HK-2 (cell line): ENCODE measurements at regions not wholly inside any gene's neighbourhood (a gene's known extent, or its start where the extent isn't known, plus 50 kb on each side); places are given as distances from the start of the nearest gene placed in this dataset.

Source experiments
- DNase-seq: peaks from one replicate; pipeline ENCODE4 v3.0.0-alpha.2; 2018; ENCODE audit not compliant: unreplicated experiment

DNA sequence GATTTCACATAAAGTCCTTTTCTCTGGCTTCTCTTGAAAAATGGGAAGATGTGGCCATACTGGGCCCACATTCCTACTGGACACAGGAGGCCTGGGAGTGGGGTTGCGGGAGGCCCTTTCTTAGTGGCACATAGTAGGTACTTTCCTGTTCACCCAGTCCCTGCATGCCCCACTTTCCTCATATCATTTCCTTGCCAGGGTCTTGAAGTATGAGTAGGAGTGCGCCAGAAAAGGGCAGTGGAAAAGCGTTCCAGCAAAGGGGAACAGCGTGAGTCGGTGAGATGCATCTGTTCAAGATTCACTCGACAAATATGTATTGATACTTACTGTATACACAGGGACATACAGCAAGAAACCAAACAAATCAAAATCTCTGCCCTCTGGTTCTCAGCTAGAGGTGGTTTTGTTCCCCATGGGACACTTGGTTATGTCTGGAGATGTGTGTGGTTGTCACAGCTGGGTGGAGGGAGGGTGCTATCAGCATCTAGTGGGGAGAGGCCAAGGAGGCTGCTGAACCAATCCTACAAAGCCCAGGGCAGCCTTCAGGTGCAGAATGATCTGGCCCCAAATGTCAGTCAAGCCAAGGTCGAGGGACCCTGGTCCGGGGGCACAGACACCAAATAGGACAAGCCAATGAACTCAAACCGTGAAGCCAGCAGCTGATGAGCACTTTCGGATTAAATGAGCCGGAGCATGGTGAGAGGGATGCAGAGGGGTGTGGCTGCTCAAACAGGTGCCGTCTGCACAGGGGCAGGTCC, 151.4 kb downstream of the CEBPB start:
- DNase-seq, result no peak

DNA sequence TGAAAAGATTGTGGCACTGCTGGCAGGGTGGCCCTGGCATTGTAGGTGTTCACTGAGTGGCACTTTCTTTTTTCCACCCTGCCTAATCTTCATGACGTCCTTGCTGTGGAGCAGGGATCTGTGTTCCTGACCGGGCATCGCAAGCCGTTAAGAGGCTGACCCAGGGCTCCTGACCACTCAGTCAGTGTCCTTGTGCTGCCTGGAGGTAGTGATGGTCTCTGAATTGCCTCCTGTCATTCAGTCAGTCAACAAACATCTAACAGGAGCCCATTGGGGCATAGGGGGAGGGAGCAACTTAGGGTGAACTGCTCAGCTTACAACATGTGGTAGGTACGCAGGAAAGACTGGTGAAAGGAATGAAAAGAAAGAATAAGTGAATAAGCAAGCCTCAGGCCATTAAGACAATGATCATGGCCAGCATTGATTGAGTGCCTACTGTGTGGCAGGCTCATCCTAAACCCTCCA, 152.0 kb downstream of the CEBPB start:
- DNase-seq, result no peak

DNA sequence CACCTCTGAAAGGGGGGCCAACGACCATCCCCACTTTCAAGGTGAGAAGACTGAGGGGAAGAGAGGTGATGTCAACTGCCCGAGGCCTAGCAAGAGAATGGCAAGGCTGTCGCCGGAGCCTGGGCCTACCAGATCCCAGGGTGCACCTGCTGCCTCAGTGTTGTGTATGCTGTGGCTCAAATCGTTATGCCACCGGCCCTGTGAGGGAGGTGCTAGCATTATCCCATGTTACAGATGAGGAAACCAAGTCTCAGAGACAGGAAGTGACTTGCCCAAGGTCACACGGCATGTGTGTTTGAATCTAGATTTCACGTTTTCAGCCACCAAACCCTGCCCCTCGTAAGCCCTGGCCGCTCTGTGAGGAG, 152.5 kb downstream of the CEBPB start:
- DNase-seq, result no peak

DNA sequence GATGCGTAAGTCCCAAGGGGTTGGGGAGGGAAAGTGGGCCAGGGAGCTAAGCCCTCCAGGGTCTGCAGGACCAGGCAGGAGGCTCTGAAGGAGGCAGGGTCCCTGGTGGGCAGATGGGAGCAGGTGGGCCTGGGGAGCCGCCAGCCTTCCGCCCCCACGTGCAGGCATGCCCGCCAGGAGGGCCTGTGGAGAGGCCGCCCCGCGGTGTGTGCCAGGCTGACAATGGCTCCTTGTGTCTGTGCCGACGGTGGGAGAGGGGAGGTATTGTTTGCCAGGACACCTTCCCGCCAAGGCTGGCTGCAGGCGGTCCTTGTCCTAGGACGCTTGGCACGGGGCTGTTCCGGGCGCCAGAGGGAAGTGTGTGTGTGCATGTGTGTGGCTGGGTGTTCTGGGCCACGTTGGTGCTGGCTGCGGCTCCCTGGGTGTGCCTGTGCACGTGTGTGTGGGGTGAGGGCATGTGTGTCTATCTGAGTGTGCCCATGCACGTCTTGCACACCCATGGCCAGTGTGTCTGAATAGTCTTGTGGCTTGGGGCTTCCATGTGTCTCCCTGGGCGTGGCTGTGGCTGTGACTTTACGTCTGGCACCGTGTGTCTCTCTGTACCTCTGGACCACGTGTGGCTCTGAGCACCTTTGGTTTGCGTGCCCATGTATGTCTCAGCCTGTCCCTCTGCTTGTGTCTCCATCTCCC, 153.0 kb downstream of the CEBPB start:
- DNase-seq, result no peak

DNA sequence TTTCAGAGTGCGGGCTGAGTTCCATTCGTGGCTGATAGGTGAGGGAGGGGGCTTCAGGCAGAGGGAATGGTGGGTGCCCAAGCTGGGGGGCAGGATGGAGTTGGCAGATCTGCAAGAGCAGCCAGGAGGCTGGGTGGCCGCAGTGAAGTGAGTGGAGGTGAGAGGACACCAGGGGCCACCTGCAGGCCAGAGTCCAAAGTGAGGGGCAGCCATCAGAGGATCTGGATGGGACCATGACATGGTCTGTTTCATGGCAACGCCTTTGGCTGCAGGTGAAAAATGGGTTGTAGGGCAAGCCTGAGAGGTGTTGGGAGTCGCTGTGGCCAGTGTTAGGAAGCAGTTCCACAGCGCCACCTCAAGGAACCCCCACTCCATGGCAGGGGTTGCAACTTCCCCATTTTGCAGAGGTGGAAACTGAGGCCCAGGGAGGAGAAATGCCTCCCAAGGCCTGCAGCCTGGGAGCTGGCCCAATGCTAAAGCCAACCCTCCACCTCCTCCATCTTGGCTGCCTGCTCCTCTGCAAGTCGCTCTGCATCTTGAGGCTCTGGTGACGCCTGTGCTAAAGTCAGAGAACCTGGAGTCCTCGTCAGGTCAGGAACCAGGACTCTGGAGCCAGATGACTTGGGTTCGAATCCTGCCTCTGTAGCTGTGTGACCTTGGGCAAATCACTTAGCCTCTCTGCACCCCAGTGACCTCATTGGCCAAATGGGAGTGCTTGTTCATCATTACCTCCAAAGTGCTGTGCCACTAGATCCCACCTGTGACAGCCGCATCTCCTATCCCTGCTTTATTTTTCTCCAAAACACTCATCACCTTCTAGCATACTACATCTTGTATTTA, 153.8 kb downstream of the CEBPB start:
- DNase-seq, result no peak

DNA sequence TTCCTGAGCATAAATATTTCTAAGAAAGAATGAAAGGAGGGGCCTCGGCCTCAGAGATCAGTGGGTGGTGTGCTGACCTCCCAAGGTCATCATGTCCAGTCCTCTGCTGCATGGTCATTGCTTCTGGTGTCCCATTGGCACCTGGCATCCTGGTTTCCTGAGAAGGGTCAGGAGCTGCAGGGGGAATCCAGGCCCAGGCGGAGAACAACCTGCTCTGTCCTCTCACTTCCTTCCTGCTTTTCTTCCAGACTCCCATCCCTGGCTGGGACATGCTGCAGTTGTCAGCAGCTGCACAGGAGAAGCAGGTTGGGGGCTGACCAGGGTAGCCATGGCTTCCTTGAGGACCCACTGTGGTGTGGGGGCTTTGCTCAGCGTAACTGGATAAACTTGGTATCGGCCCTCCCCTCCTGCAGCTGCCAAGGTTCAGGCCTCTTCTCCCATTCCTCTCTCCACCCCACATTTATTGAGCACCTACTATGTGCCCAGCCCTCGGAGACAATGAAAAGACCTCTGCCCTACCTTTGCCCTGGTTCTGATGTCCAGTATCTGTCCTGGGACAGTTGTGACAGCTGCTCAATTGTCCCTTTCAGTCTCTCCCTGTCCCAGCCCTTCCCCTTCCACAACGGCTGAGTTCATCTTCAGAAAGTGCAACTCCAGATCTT, 155.2 kb downstream of the CEBPB start:
- DNase-seq, result no peak

DNA sequence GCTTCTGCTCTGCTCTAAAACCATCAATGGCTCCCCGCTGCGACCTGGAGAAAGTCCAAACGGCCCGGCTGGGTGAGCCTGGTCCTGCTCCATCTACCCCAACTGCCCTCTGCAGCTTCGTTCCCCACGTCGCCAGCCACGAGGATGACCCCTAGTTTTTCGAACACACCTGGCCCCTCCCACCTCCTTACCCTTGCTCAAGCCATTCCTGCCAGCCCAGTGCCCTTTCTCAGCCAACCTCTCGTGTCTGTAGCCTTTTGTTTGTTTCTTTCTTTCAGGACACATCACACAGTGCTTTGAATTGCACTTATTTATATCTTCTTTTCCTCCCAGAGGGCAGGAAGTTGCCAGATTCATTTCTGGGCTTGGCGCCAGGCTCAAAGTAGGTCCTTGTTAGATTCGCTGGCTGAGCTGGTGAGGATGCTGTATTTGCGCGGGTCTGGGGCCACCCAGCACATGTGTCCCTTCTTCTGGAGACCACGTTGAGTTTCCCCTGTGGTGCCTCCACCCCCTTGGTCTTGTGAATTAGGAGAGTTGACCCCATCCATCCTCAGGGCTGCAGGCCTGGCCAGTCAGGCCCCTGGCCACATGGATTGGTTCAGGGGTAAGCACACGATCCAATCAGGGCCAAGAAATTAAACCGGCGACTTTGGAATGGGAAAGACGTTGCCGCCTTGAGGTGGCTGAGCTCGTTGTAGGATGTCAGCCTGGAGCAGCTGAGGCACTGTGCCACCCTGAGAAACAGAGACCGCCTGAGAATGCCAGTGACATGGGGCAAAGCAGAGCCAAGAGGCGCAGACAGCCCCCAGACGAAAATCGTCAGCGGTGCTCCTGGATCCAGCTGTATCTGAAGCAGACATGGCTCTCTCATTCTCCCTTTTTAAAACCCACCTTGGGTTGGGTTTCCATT, 156.0 kb downstream of the CEBPB start:
- no peak for DNase-seq

DNA sequence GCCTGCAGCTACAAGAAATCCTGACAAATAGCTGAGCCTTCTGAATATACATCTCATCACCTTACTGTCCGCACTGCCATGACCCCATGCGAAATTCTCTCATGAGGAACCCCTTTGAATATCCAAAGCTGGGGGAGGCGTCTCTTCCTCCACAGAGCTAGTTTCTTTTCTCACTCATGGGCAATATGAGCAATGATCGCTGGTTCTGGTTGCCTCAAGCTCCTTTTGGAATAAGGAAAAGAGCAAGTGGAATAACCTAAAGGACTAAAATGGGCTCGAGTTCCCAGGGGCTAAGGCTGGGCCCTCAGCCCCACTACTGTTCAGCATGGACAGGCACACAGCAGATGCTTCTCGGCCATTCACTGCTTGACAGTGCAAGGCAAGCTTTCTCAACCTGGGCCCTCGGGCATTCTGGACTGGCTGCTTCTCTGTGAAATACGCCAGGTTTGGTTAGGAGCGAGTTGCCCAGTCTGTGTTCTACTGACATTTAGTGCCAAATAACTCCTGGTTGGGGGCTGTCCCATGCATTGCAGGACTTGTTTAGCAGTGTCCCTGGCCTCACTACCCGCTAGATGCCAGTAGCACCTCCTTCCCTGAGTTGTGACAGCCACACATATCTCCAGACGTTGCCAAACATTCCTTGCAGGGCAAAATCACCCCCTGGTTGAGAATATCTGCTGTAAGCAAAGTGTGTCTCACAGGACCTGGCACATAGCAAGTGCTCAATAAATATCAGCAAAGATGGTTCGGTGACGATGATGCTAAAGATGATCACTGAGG, 156.8 kb downstream of the CEBPB start:
- no peak for DNase-seq

DNA sequence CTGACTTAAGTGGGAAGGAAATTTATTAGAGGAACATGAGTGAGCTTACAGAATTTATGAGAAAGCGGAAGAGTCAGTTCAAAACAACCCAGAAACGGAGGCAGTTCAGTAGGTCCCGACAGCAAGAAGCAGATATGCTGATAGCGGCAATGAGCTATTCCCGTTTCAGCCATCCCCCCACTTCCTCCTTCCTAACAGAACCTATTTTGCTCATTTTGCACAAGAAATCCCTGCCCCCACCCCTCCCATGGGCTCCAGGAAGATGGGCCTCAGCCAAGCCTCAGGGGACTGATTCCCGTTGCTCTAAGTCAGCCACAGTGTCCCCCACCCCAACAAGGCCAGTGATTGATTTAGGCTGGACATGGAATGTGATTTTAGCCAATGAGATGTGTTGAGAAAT, 157.5 kb downstream of the CEBPB start:
- DNase-seq, result no peak

DNA sequence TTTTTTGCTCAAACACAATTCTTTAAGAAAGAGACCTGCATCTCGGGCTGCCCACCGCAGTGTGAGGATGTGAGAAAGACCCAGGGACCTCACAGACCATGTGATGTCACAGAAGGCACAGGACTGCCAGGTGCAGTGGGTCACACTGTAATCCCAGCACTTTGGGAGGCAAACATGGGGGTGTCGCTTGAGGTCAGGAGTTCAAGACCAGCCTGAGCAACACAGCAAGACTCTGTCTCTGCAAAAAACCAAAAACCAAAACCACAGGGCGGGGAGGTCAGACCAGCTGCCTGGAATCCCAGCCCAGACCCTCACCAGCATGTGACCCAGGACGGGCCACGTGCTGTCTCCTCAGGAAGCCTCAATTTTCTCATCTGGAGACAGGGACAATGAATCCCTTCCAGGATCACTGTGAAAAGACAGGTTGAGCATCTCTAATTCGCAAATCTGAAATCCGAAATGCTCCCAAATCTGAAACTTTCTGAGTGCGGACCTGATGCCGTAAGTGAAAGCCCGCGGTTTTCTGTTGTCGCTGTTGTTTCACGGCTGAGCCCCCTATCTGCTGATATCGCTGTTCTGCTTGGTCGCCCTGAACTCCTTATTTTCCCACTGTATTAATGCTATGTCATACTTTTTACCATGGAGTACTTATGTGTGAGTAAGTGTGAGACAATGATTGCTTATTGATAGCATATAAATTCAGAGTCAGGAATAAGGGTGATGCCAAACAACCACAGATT, 159.5 kb upstream of the PTPN1 start:
- DNase-seq, result no peak

DNA sequence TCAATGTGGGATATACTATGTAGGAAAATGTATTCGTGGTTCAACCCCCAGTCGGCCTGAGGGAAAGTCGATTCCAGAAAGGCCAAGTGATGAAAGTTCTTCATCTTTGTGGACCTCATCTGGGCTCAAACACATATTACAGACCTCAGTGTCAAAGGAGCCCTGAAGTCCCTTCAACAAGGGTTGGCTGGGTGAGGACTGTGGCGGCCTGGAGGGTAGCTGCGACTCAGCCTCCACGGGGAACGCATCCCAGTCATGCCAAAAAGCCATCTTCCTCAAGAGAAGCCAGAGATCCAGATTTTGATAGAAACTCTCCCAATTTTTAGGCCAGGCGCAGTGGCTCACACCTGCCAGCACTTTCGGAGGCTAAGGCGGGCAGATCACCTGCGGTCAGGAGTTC, 158.6 kb upstream of the PTPN1 start:
- DNase-seq, result no peak

DNA sequence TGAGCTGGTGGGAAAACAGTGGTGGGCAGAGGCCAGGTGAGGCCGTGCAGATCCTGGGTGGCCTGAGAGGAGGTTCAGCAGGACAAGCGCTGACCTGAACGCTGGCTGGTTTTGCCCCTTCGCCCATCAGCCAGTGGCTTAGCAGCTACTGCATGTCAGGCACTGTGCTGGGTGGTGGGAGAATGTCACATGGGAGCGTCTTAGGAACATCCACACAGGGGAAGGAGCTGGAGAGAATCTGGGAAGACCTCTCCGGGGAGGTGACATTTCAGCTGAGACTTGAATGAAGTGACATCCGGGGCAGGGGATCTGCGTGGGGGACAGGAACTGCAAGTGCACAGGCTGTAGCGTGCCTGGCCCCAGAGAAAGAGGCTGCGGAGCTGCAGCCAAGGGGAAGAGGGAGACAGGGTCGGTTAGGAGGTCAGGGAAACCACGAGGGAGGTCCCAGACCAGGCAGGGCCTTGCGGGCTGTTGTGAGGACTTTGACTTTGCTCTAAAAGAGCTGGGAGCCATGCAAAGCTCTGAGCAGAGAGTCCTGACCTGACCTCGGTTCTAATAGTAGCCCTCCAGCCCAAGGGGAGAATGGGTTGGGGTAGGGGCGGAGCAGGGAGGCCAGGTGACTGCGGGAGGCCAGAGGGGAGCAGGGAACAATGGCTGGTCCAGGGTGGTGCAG, 156.8 kb upstream of the PTPN1 start:
- no peak for DNase-seq

DNA sequence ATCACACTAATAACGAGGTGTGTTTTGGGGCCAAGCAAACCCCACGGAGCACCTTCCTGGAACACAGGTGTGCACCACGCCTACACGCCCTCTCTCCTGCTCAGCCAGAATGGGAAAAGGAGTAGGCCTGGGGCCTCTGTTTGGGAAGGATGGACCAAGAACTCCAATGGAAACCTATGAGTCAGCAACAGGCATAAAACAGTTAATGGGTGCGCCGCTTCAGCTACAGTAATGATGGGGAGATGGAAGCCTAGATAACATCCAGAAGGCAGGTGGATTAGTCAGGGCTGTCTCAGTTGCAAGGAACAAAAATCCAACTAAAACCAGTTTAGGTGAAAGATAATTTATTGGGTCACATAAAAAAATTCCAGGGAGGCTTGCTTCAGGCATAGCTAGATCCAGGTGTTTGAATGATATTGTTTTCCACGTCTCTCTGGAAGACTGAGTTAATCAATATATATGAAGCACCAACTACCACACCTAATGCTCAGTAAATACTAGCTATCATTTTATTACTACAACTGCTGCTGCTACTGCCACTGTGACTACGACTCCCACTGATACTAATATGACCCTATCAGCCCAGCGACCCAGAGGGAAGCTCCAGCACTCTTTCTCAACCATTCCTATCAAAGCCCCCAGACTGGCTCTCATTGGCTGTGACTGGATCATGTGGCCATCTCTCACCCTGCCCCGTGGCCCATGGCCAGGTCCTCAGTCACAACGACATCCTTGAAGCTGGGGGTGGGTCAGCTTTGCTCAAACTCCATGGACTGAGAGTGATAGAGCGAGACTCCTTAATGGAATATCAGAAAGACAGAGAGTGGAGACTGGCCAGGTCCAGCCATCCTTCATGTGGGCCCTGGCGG, 155.2 kb upstream of the PTPN1 start:
- DNase-seq, result no peak

DNA sequence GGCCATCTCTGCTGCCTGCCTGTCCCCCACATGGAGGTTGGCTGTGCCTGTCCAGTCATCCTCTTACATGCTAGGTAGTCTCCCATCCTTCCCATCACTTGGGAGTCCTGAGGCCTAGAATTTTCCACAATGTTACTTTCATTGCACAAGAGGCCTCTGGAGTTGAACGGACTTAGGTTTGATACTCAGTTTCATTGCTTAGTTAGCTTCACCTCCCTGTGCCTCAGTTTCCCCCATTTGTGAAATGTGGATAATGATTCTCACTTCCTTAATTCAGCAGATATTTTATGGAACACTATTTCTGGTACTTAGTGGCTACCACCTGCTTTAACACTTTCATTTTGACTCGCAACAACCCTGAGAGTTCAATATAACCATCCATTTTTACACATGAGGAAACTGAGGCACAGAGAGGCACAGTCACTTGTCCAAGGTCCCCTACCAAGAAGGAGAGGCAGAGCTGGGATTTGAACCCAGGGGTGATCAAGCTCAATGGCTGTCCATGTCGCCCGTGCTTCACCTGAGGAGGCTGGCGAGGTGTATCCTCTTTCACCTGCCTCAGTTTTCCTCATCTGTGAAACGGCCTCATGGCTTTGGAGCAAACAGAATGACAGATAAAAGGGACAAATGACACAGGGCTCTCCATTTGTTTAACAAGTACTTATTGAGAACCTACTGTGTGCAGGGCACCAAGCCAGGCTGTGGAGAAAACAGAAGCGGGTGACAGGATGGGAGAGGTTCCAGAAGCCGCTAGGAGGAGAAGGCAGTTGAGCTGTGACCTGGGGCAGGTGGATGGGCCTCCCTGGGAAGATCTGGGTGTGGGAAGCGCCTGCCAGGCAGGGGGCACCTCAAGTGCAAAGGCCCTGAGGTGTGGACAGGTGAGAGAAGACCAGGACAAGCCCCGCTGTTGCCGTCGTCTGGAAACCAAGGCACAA, 154.3 kb upstream of the PTPN1 start:
- no peak for DNase-seq

DNA sequence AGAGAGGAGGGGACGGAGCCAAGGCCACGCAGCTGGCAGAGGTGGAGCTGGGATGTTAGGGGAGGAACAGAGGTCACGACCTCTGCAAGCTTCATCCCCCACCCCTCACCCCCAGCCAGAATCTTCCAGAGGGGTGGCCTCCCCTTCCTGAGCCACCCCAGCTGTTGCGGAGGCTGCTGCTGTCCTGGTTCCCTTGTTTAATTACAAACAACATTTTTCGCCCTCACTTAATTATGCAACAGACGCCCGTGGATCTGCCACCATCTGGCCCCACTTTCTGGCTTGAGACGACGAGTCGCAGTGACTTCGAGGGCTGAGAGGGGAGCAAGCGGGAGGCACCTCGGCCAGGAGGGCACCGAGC, 153.7 kb upstream of the PTPN1 start:
- no peak for DNase-seq

DNA sequence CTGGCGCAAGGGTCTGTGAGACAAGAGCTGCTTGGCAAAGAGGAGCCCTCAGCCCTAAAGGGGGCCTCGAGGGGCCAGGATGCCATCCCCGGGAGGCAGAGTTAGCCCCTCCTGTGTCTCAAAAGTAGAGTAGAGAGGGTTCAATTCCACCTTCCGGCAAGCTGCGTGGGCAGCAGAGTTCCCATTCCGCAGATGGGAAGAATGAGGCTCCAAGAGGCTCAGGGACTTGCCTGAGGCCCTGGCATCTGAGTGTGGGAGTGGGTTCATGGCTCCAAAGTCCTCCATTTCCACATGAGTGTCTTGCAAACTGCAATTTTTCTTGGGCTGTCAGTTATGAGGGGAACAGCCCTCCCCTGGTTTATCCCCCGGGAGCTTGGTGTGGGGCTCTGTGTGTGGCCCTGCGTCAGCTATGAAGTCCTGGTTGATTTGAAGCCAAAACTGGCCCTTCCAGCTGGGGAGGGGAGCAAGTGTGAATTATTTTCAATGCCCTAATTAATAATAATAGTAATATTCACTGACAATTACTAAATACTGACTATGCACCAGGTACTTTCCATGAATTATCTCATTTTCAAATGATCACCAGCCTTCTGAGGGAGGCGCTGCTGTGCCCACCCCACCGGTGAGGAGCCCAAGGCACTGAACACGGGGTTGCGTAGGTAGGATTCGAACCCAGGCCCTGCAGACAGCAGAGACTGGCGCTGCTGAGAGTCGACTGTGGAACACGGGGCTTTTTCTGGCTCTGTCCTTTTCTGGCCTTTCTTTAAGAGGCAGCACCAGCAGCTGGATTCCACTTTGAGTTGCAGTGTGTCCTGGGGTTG, 153.0 kb upstream of the PTPN1 start:
- DNase-seq, result no peak
